Neuronal stem cell (in vitro differentiated cells): ENCODE measurements at regions not wholly inside any gene's neighbourhood (a gene's known extent, or its start where the extent isn't known, plus 50 kb on each side); places are given as distances from the start of the nearest gene placed in this dataset.
A peak's percentile ranks its signal among the peaks of the same experiment; 100 is the strongest.

Source experiments
- DNase-seq: peaks from one replicate; pipeline ENCODE4 v3.0.0-alpha.2; 2013; ENCODE audit warnings: low spot score
- H2AFZ ChIP-seq: one replicate; pipeline ENCODE4 v1.6.1; 2013; ENCODE audit warnings: mild to moderate bottlenecking, low read length, inconsistent platforms
- H2AK5ac ChIP-seq: 2 replicates; pipeline ENCODE4 v1.6.1; 2013; ENCODE audit warnings: low read depth, mild to moderate bottlenecking, inconsistent platforms, low read length, moderate library complexity, mixed read lengths
- H2BK120ac ChIP-seq: 2 replicates; pipeline ENCODE4 v1.6.1; 2013; ENCODE audit warnings: low read depth, mild to moderate bottlenecking, inconsistent platforms, low read length, moderate library complexity, mixed read lengths
- H2BK12ac ChIP-seq: one replicate; pipeline ENCODE4 v1.6.1; 2013; ENCODE audit warnings: low read length, inconsistent platforms
- H2BK15ac ChIP-seq: 2 replicates; pipeline ENCODE4 v1.6.1; 2013; ENCODE audit warnings: mild to moderate bottlenecking, low read length, inconsistent platforms, mixed read lengths
- H2BK5ac ChIP-seq: one replicate; pipeline ENCODE4 v1.6.1; 2013; ENCODE audit warnings: inconsistent platforms, mild to moderate bottlenecking, low read length, moderate library complexity
- H3K14ac ChIP-seq: one replicate; pipeline ENCODE4 v1.6.1; 2013; ENCODE audit warnings: low read length, inconsistent platforms
- H3K18ac ChIP-seq: 2 replicates; pipeline ENCODE4 v1.6.1; 2013; ENCODE audit warnings: low read length, inconsistent platforms
- H3K23ac ChIP-seq: 2 replicates; pipeline ENCODE4 v1.6.1; 2013; ENCODE audit warnings: low read depth, mild to moderate bottlenecking, mixed read lengths, low read length, inconsistent platforms; ENCODE audit not compliant: poor library complexity
- H3K27ac ChIP-seq: replicated peaks from 3 replicates; pipeline ENCODE4 v1.5.1; 2013; ENCODE audit warnings: low read length, inconsistent platforms
- H3K27me3 ChIP-seq, 3 experiments: 2 replicates each; pipeline ENCODE4 v1.6.1; 2013; ENCODE audit warnings: low read length in 3 of 3, mild to moderate bottlenecking in 2 of 3, inconsistent platforms in 1 of 3, low read depth in 1 of 3, mixed read lengths in 1 of 3, moderate library complexity in 1 of 3; ENCODE audit not compliant: control insufficient read depth in 3 of 3, insufficient read depth in 3 of 3
- H3K36me3 ChIP-seq, 2 donors: replicated peaks in 1 of 2; 2 replicates each; pipeline ENCODE4 v1.6.1; 2013; ENCODE audit warnings: low read length in 2 of 2; ENCODE audit not compliant: control insufficient read depth in 2 of 2, insufficient read depth in 2 of 2
- H3K4ac ChIP-seq: 2 replicates; pipeline ENCODE4 v1.6.1; 2013; ENCODE audit warnings: inconsistent platforms, mild to moderate bottlenecking, low read length, moderate library complexity
- H3K4me1 ChIP-seq, 2 donors: 1 replicate in 1 of 2; 2 replicates in 1 of 2; pipeline ENCODE4 v1.6.1; 2013; ENCODE audit warnings: low read length in 2 of 2, low read depth in 1 of 2; ENCODE audit not compliant: control insufficient read depth in 2 of 2, insufficient read depth in 1 of 2
- H3K4me2 ChIP-seq: one replicate; pipeline ENCODE4 v1.6.1; 2013; ENCODE audit warnings: mild to moderate bottlenecking, low read length, inconsistent platforms; ENCODE audit not compliant: insufficient read depth, poor library complexity, severe bottlenecking
- H3K4me3 ChIP-seq, 2 donors: 2 replicates each; pipeline ENCODE4 v1.5.1; 2013; ENCODE audit warnings: low read length in 2 of 2, mild to moderate bottlenecking in 2 of 2, inconsistent platforms in 1 of 2, moderate library complexity in 1 of 2
- H3K79me1 ChIP-seq: one replicate; pipeline ENCODE4 v1.6.1; 2013; ENCODE audit warnings: low read depth, mild to moderate bottlenecking, inconsistent platforms, low read length, moderate library complexity
- H3K9ac ChIP-seq: one replicate; pipeline ENCODE4 v1.6.1; 2013; ENCODE audit warnings: mild to moderate bottlenecking, low read depth, low read length, inconsistent platforms; ENCODE audit not compliant: poor library complexity
- H3K9me3 ChIP-seq, 2 donors: replicated peaks in 1 of 2; 2 replicates each; pipeline versions ENCODE3 to v1.6.1; 2013; ENCODE audit warnings: low read length in 2 of 2, mild to moderate bottlenecking in 2 of 2, inconsistent platforms in 1 of 2, low read depth in 1 of 2, mixed read lengths in 1 of 2, moderate library complexity in 1 of 2; ENCODE audit not compliant: control insufficient read depth in 2 of 2, insufficient read depth in 1 of 2
- H4K8ac ChIP-seq: one replicate; pipeline ENCODE4 v1.6.1; 2013; ENCODE audit warnings: low read depth, mild to moderate bottlenecking, inconsistent platforms, low read length, moderate library complexity
- H4K91ac ChIP-seq: one replicate; pipeline ENCODE4 v1.6.1; 2013; ENCODE audit warnings: low read length, low read depth, mild to moderate bottlenecking, inconsistent platforms; ENCODE audit not compliant: poor library complexity
- WGBS, 2 donors: extraction: QIAGEN DNeasy Blood & Tissue Kit; methylation state at CpG; one replicate each; pipeline ENCODE4 v1.1.7; 2013; ENCODE audit warnings: missing lambda C conversion rate in 2 of 2, mixed read lengths in 1 of 2; ENCODE audit not compliant: insufficient read length in 2 of 2, insufficient replicate concordance in 1 of 2; ENCODE audit errors: extremely low coverage in 2 of 2; 5-methylcytosine and 5-hydroxymethylcytosine counted together

DNA sequence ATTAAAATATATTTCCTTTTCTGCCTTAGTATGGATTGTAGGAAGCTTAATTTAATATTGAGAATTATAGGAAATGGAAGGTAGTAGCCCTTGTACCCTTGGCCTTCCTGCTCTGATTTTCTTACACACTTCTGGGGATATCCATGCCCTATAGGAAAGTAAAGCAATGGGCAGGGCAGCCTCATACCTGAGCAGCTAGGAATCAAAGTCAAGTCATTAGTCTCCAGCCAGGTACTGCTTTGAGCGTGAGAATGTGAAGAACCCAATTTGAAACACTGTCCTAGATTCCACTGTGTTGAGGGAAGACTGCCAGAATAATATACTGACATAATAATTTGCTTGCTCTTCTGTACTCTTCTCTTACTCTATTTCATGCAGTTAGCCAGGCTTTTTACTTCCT lies 51.0 kb upstream of the L3MBTL3 start:
- DNase-seq, result no peak
- Histone ChIP-seq H3K4me2 (no peak overlapping the region), H4K91ac (no peak overlapping the region), H2BK15ac (no peak overlapping the region), H3K9ac (no peak overlapping the region), H3K23ac (no peak overlapping the region), H2AK5ac (no peak overlapping the region), H3K4me1 (peaks cover 0 to 1% of the 10 kb centered on the region in 2 donors), H2BK12ac (no peak overlapping the region), H4K8ac (no peak overlapping the region), H3K4ac (no peak overlapping the region), H3K9me3 (no peaks in the 10 kb centered on the region), H3K27me3 (no peaks in the 10 kb centered on the region), H2BK5ac (no peak overlapping the region), H2AFZ (no peak overlapping the region), H3K27ac (no peak overlapping the region), H3K79me1 (no peaks in the 10 kb centered on the region), H3K4me3 (no peak overlapping the region), H3K14ac (no peak overlapping the region), H3K18ac (no peak overlapping the region), H2BK120ac (no peak overlapping the region), H3K36me3 (no peaks in the 10 kb centered on the region)
- no CpG with 5 or more reads among the region's 1 CpG for WGBS, 2 donors

GRCh38 chr6:129966125-129966524 lies 52.3 kb upstream of the L3MBTL3 start:
- Histone ChIP-seq H3K27ac (no peak overlapping the region), H4K91ac (no peak overlapping the region), H2AK5ac (no peak overlapping the region), H2BK5ac (no peak overlapping the region), H3K36me3 (no peaks in the 10 kb centered on the region), H3K14ac (no peak overlapping the region), H3K4ac (no peak overlapping the region), H3K23ac (no peak overlapping the region), H3K4me3 (no peak overlapping the region), H3K4me2 (no peak overlapping the region), H3K9me3 (no peaks in the 10 kb centered on the region), H3K27me3 (no peaks in the 10 kb centered on the region), H3K4me1 (peaks cover 0 to 1% of the 10 kb centered on the region in 2 donors), H2BK15ac (no peak overlapping the region), H2AFZ (no peak overlapping the region), H3K18ac (no peak overlapping the region), H2BK12ac (no peak overlapping the region), H3K79me1 (no peaks in the 10 kb centered on the region), H3K9ac (no peak overlapping the region), H2BK120ac (no peak overlapping the region), H4K8ac (no peak overlapping the region)
- WGBS, 2 donors, result no CpG with 5 or more reads among the region's 2 CpGs
- DNase-seq, result no peak

DNA sequence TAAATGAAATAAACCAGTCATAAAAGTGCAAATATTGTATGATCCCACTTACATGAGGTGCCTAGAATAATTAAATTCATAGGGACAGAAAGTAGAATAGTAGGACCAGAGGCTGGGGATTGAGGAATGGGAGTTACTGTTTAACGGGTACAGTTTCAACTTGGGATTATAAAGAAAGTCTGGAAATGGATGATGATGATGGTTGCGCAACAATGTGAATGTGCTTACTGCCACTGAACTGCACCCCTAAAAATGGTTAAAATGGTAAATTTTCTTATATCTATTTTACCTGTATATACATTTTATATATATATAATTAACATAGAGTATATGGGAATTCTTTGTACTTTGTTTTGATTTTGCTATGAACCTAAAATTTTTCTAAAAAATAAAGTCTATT lies 53.3 kb upstream of the L3MBTL3 start:
- DNase-seq, result no peak
- Histone ChIP-seq H3K27ac (no peak overlapping the region), H2BK12ac (no peak overlapping the region), H2BK5ac (no peak overlapping the region), H2AFZ (no peak overlapping the region), H3K4me1 (peaks cover 0 to 1% of the 10 kb centered on the region in 2 donors), H3K4me2 (no peak overlapping the region), H3K18ac (no peak overlapping the region), H4K91ac (no peak overlapping the region), H3K9me3 (no peaks in the 10 kb centered on the region), H2BK120ac (no peak overlapping the region), H3K4me3 (no peak overlapping the region), H3K27me3 (no peaks in the 10 kb centered on the region), H3K4ac (no peak overlapping the region), H3K23ac (no peak overlapping the region), H3K79me1 (no peaks in the 10 kb centered on the region), H2AK5ac (no peak overlapping the region), H4K8ac (no peak overlapping the region), H2BK15ac (no peak overlapping the region), H3K14ac (no peak overlapping the region), H3K9ac (no peak overlapping the region), H3K36me3 (no peaks in the 10 kb centered on the region)
- no CpG with 5 or more reads among the region's 2 CpGs for WGBS, 2 donors

GRCh38 chr6:129959358-129959930 lies 58.9 kb upstream of the L3MBTL3 start:
- Histone ChIP-seq H3K18ac (peak overlapping the region; percentile 57), H2BK12ac (peak overlapping the region; percentile 90), H3K4me1 (no peaks in the 10 kb centered on the region), H3K9ac (no peak overlapping the region), H2BK120ac (no peak overlapping the region), H2AFZ (no peak overlapping the region), H3K23ac (no peak overlapping the region), H4K91ac (no peak overlapping the region), H3K27me3 (no peaks in the 10 kb centered on the region), H3K4me2 (no peak overlapping the region), H3K14ac (peak overlapping the region; percentile 71), H3K4ac (peak overlapping the region; percentile 53), H3K27ac (no peak overlapping the region), H2AK5ac (no peak overlapping the region), H4K8ac (no peak overlapping the region), H2BK15ac (peak overlapping the region; percentile 85), H2BK5ac (peak overlapping the region; percentile 39), H3K9me3 (no peaks in the 10 kb centered on the region), H3K36me3 (no peaks in the 10 kb centered on the region), H3K4me3 (no peak overlapping the region), H3K79me1 (no peaks in the 10 kb centered on the region)
- DNase-seq, result no peak
- WGBS, 2 donors, result no CpG with 5 or more reads among the region's 16 CpGs
